ENCODE measurements at regions not wholly inside any gene's neighbourhood (a gene's known extent, or its start where the extent isn't known, plus 50 kb on each side); places are given as distances from the start of the nearest gene placed in this dataset.

GRCh38 chr18:42619771-42620170, 495.7 kb downstream of the RIT2 start:
- TF ChIP-seq POLR2AphosphoS5 (IDR thresholded peaks at IDR 0.05), result no peak
- TF ChIP-seq, protein P1, sequence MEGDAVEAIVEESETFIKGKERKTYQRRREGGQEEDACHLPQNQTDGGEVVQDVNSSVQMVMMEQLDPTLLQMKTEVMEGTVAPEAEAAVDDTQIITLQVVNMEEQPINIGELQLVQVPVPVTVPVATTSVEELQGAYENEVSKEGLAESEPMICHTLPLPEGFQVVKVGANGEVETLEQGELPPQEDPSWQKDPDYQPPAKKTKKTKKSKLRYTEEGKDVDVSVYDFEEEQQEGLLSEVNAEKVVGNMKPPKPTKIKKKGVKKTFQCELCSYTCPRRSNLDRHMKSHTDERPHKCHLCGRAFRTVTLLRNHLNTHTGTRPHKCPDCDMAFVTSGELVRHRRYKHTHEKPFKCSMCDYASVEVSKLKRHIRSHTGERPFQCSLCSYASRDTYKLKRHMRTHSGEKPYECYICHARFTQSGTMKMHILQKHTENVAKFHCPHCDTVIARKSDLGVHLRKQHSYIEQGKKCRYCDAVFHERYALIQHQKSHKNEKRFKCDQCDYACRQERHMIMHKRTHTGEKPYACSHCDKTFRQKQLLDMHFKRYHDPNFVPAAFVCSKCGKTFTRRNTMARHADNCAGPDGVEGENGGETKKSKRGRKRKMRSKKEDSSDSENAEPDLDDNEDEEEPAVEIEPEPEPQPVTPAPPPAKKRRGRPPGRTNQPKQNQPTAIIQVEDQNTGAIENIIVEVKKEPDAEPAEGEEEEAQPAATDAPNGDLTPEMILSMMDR (IDR thresholded peaks at IDR 0.05), result no peak
